ENCODE measurements at regions not wholly inside any gene's neighbourhood (a gene's known extent, or its start where the extent isn't known, plus 50 kb on each side); places are given as distances from the start of the nearest gene placed in this dataset.
"Not testable (repeated sequence)": the region's sequence is repeated elsewhere in the genome, so short reads cannot be mapped to it uniquely, and the experiment has no call there.

DNA sequence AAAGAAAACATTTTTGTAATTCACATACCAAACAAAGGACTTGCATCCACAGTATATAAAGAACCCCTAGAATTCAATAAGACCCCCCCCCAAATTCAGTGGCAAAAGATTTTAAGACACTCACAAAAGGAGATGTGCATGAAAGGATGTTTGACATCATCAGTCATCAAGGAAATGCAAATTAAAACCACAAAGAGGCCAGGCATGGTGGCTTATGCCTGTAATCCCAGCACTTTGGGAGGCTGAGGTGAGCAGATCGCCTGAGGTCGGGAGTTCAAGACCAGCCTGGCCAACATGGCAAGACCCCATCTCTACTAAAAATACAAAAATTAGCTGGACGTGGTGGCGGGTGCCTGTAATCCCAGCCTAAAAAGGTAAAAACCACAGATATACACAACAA lies 61.3 kb downstream of the AIPL1 start:
- not testable (repeated sequence) for H3K9me3 Mint-ChIP-seq; H3K36me3 Mint-ChIP-seq (ENCODE audit: insufficient read depth in 2 of 2); ATAC-seq (replicated peaks in 1 of 2)
- peak overlapping the region; percentile 71 to 78 for H3K4me3 Mint-ChIP-seq
- peak overlapping the region; percentile 21 for H3K27ac Mint-ChIP-seq
- DNase-seq, result peak; percentile 6 to 11
- peaks cover 52% of the 10 kb centered on the region for H3K27me3 Mint-ChIP-seq (ENCODE audit: low read depth)
- H3K4me1 Mint-ChIP-seq (ENCODE audit: low read depth), result peaks cover 20% of the 10 kb centered on the region

DNA sequence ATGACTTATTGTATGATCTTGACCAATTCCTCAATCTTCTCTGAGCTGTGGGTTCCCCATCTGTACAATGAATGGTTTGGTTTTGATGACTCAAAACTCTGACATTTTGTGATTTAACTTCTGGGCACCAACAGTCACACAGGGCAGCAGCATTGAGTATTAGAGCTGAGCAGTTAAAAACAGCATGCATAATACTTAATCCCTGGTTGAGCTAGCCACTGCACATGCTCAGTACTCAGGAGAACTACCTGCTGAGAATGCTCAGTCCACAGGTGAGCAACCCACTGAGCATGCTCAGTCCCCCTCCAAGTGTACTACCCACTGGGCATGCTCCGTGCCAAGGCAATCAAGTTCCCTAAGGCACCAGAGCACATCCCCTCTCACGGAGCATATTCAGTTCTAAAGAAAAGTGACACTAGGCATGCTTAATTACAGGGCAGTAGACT lies 68.7 kb downstream of the AIPL1 start:
- DNase-seq (no peak), ATAC-seq (replicated peaks in 1 of 2) (peak; percentile 77 to 90)
- H3K4me1 Mint-ChIP-seq (ENCODE audit: low read depth), result peaks cover 18% of the 10 kb centered on the region
- H3K9me3 Mint-ChIP-seq, result no peaks in the 10 kb centered on the region
- H3K27me3 Mint-ChIP-seq (ENCODE audit: low read depth), result peaks cover 53% of the 10 kb centered on the region
- H3K27ac Mint-ChIP-seq, result no peak overlapping the region
- H3K36me3 Mint-ChIP-seq (ENCODE audit: insufficient read depth in 2 of 2), result no peaks in the 10 kb centered on the region
- no peak overlapping the region for H3K4me3 Mint-ChIP-seq

DNA sequence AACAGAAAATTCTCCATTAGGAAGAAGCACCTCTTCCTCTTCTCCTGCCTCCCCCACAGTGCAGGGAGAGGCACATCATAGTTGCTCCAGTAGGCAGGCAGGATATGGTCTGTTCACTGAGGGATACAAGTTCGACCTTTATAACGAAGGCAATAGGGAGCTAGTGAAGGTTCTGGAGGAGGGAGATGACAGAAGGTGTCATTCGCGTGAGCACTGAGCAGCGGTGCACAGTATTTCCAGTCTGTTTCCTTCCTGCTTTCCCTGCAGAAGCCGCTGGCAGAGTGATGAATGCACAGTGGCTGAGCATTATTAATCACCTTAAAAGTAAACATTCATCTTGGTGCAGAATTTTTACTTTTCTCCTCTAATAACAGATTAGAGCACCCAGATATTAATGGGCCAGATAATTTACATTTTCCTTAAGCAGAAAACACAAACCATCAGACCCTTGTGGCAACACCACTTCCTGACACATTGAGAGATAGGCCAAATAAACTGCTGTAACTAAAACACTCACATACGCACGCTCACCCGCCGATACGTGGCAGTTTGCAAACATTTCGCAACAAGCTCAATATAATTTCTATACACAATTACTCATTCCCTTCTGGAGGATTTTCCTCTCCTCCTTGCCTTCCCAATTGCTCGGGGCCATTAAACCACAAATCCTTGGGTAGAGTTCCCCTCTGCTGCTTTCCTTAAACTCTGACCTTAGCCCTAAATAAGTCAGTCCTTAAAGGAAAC lies 69.5 kb downstream of the AIPL1 start:
- H3K36me3 Mint-ChIP-seq (ENCODE audit: insufficient read depth in 2 of 2), result no peaks in the 10 kb centered on the region
- H3K9me3 Mint-ChIP-seq, result no peaks in the 10 kb centered on the region
- H3K27ac Mint-ChIP-seq, result no peak overlapping the region
- ATAC-seq (replicated peaks in 1 of 2) (no peak), DNase-seq (no peak)
- H3K4me3 Mint-ChIP-seq, result no peak overlapping the region
- H3K27me3 Mint-ChIP-seq (ENCODE audit: low read depth), result peaks cover 50% of the 10 kb centered on the region
- peaks cover 18% of the 10 kb centered on the region for H3K4me1 Mint-ChIP-seq (ENCODE audit: low read depth)

DNA sequence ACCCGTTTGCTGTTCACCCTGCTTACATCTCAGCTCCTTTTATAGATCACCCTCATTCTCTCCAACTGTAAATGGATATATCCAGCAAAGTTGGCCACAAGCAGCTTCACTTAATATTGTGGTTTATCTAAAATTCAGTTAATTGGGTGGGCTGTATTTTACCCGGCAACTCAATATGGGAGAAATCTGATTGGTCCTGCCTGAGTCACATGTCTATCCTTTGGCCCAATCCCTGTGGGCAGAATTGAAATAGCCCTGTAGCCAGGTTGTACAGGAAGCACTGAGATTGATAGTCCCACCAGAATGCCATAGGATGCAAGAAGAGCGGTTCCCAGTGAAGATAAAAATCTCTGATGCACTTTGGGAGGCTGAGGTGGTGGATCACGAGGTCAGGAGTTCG lies 73.2 kb downstream of the AIPL1 start:
- Mint-ChIP-seq H3K4me3 (no peak overlapping the region), H3K27me3 (ENCODE audit: low read depth) (peaks cover 70% of the 10 kb centered on the region)
- no peak for ATAC-seq (replicated peaks in 1 of 2)

DNA sequence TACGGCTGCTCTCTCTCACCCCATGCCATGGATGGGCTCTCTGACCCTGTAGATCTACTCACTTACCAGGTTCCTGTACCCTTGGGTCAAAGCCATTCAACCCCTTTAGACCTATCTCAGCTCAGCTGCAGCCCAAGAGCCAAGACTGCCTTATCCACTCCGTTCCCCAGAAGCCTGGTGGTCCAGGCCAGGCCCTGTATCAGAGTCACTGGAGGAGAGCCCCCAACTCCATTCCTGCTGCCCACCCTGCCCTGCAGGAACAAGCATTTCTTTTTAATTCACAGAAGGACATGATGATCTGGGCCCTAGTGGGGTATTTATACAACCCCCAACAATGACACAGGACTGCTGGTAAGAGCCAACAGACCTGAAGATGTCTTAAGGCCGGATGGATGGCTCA lies 76.8 kb downstream of the AIPL1 start:
- DNase-seq, result no peak
- H3K4me1 Mint-ChIP-seq (ENCODE audit: low read depth), result no peaks in the 10 kb centered on the region
- ATAC-seq (replicated peaks in 1 of 2), result no peak
- no peak overlapping the region for H3K27ac Mint-ChIP-seq
- no peak overlapping the region for H3K4me3 Mint-ChIP-seq
- no peaks in the 10 kb centered on the region for H3K36me3 Mint-ChIP-seq (ENCODE audit: insufficient read depth in 2 of 2)
- H3K9me3 Mint-ChIP-seq, result no peaks in the 10 kb centered on the region
- peaks cover 58% of the 10 kb centered on the region for H3K27me3 Mint-ChIP-seq (ENCODE audit: low read depth)

More for the DNA sequence above, 73.2 kb downstream of the AIPL1 start:
- Mint-ChIP-seq H3K9me3 (no peaks in the 10 kb centered on the region), H3K27ac (no peak overlapping the region), H3K4me1 (ENCODE audit: low read depth) (peaks cover 17% of the 10 kb centered on the region), H3K36me3 (ENCODE audit: insufficient read depth in 2 of 2) (no peaks in the 10 kb centered on the region)
- no peak for DNase-seq

DNA sequence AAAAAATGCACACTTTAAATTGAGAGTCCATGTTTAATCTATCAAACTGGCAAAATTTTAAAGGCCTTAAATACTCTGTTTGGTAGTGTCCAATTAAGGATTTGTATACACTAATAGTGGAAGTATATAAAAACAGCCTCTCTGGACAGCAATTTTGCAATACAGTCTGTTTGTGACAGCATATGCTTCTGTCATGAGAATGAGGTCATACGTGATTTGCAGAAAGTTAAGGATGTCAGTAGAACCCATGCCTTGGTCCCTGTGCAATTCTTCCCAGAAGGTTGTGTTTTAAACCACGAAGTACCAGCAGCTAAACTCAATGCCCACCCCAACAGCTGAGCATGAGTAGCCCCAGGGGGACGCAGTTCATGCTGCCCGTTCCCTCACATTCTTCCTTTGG lies 78.4 kb downstream of the AIPL1 start:
- peaks cover 59% of the 10 kb centered on the region for H3K27me3 Mint-ChIP-seq (ENCODE audit: low read depth)
- no peak overlapping the region for H3K27ac Mint-ChIP-seq
- no peaks in the 10 kb centered on the region for H3K36me3 Mint-ChIP-seq (ENCODE audit: insufficient read depth in 2 of 2)
- ATAC-seq (replicated peaks in 1 of 2) (no peak), DNase-seq (no peak)
- no peak overlapping the region for H3K4me3 Mint-ChIP-seq
- no peaks in the 10 kb centered on the region for H3K9me3 Mint-ChIP-seq
- H3K4me1 Mint-ChIP-seq (ENCODE audit: low read depth), result no peaks in the 10 kb centered on the region

DNA sequence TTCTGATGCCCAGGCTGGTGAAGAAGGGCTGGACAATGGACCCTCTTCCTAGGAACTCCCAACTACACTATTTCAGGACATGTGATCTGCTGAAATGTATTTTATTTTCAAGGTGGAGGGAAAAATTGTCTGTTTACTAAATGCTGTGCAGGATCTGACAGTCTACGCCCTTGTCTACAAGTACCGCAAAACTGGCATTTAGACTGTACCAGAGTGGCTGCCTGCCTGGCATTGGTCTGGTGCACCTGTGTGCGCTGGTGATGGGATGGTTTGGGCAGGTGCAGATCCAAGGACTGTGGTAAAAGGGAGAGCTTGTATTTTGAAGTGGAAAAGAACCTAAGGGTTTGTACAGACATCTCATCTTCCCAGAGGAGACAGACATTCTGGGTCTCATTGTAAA lies 79.7 kb downstream of the AIPL1 start:
- no peaks in the 10 kb centered on the region for H3K9me3 Mint-ChIP-seq

DNA sequence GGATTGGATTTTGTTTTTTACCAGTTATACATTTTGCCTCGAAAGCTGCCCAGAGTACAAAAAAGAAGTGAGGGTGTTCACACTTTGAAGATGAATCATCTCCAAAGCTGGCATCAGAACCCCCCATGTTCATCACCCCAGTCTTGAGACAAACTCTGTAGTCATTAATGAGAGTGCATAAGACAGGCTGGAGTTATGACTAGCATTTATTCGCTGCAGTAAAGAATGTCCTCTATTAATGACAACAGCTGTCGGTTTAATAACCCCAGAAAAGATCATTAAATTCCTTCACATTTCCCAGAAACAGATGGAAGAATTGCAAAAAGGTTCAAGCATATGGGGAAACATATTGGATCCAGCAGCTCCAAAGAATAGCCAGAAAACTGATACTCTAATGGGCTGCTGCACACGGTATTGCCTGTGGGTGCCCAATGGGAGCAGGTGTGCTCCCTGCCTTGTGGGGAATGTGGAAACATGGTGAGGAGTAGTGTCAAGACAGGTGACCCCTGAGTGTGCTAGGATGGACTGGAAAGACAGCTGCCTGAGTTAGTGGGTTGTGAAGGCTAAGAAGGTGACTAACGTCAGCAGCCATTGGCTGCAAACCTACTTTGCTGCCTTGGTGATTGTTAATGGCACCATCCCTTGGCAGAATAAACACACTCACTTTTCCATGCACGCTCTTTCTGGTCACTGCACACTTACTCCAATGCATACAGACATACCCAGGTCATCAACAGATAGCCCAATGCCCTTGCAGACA lies 81.9 kb downstream of the AIPL1 start:
- DNase-seq (no peak), ATAC-seq (replicated peaks in 1 of 2) (no peak)
- Mint-ChIP-seq H3K4me3 (no peak overlapping the region), H3K27me3 (ENCODE audit: low read depth) (peaks cover 29% of the 10 kb centered on the region), H3K4me1 (ENCODE audit: low read depth) (no peaks in the 10 kb centered on the region), H3K9me3 (no peaks in the 10 kb centered on the region), H3K27ac (no peak overlapping the region), H3K36me3 (ENCODE audit: insufficient read depth in 2 of 2) (no peaks in the 10 kb centered on the region)

More for the DNA sequence above, 79.7 kb downstream of the AIPL1 start:
- no peak for ATAC-seq (replicated peaks in 1 of 2)
- Mint-ChIP-seq H3K4me3 (no peak overlapping the region), H3K27me3 (ENCODE audit: low read depth) (peaks cover 48% of the 10 kb centered on the region), H3K4me1 (ENCODE audit: low read depth) (no peaks in the 10 kb centered on the region), H3K36me3 (ENCODE audit: insufficient read depth in 2 of 2) (no peaks in the 10 kb centered on the region), H3K27ac (no peak overlapping the region)
- DNase-seq, result no peak

DNA sequence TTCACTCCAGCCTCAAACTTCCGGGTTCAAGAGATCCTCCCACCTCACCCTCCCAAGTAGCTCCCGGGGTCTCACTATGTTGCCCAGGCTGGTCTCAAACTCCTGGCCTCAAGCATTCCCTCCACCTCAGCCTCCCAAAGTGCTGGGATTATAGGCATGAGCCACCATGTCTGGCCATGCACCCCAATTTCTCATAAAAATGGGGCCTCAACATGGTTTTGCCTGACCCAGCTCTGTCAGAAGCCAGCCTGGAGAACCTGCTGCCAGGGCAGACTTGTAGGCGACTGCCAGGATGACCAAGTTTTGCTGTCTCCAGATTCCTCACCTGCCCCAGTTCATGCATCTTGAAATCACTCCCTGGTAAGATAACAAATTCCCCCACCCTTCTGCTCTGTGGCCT lies 82.9 kb downstream of the AIPL1 start:
- H3K9me3 Mint-ChIP-seq, result no peaks in the 10 kb centered on the region
- H3K27me3 Mint-ChIP-seq (ENCODE audit: low read depth), result peaks cover 34% of the 10 kb centered on the region
- no peaks in the 10 kb centered on the region for H3K4me1 Mint-ChIP-seq (ENCODE audit: low read depth)
- no peak for DNase-seq
- no peak for ATAC-seq (replicated peaks in 1 of 2)
- no peak overlapping the region for H3K4me3 Mint-ChIP-seq
- no peak overlapping the region for H3K27ac Mint-ChIP-seq
- H3K36me3 Mint-ChIP-seq (ENCODE audit: insufficient read depth in 2 of 2), result no peaks in the 10 kb centered on the region

DNA sequence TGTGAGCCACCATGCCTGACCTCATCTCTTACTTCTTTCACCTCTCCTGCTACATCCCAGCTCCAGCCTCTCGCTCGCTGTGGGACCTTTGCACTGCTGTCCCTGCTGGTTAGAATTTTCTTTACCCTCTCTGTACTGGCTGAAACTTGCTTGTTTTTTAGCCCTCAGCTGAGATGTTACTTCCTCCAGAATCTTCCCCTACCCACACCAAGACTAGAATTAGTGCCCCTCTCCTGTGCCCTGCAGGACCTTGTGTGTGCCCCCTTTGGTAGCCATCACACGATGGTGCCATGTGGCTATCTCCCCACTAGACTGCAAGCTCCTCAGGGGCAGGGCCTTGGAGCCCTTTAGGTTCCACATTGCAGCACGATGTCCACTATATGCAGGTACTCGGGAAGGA lies 84.1 kb downstream of the AIPL1 start:
- Mint-ChIP-seq H3K4me1 (ENCODE audit: low read depth) (no peaks in the 10 kb centered on the region), H3K4me3 (no peak overlapping the region), H3K9me3 (no peaks in the 10 kb centered on the region), H3K36me3 (ENCODE audit: insufficient read depth in 2 of 2) (no peaks in the 10 kb centered on the region), H3K27me3 (ENCODE audit: low read depth) (peaks cover 25% of the 10 kb centered on the region), H3K27ac (no peak overlapping the region)
- DNase-seq (no peak), ATAC-seq (replicated peaks in 1 of 2) (no peak)

DNA sequence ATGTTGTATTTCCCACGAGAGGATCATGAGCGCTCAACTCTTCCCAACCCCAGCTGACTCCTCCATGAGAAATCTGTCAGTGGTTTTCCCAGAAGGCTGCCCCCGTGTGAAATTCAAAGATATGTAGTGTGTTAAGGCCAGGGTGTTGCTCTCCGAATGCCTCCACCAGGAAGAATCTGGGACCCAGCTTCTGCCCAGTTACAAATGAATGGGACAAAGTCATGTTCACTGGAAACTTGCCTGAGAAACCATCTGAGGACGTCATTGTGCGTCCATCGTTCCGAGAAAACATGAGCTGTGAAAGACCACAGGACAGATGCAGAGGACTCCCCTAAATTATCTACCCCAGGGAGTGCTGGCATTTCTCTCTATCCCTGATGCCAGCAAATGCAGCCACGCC lies 86.0 kb downstream of the AIPL1 start:
- H3K9me3 Mint-ChIP-seq, result no peaks in the 10 kb centered on the region
- H3K4me3 Mint-ChIP-seq, result no peak overlapping the region
- peaks cover 28% of the 10 kb centered on the region for H3K27me3 Mint-ChIP-seq (ENCODE audit: low read depth)
- DNase-seq (no peak), ATAC-seq (replicated peaks in 1 of 2) (no peak)
- H3K36me3 Mint-ChIP-seq (ENCODE audit: insufficient read depth in 2 of 2), result no peaks in the 10 kb centered on the region
- no peaks in the 10 kb centered on the region for H3K4me1 Mint-ChIP-seq (ENCODE audit: low read depth)
- H3K27ac Mint-ChIP-seq, result no peak overlapping the region

DNA sequence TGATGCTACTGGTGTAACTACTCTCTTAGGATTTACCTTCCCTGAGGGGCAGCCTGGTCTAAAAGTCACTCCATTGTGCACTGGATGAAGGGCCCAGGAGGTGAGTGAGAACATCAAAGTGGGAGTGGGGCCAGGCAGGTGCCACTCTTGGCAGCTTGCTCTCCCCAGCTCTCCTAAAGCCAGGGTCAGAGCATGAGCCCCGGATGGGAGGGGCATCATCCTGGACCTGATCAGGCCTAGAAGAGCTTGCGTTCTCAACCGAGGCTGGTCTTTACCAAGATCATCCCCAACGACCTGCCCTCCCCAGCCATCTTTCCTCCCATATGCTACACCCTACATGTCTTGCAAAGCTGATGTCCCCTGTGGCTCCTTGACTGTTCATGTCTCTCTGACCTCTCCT lies 87.1 kb downstream of the AIPL1 start:
- DNase-seq (no peak), ATAC-seq (replicated peaks in 1 of 2) (no peak)
- H3K4me3 Mint-ChIP-seq, result no peak overlapping the region
- H3K27ac Mint-ChIP-seq, result no peak overlapping the region
- H3K36me3 Mint-ChIP-seq (ENCODE audit: insufficient read depth in 2 of 2), result no peaks in the 10 kb centered on the region
- no peaks in the 10 kb centered on the region for H3K4me1 Mint-ChIP-seq (ENCODE audit: low read depth)
- H3K27me3 Mint-ChIP-seq (ENCODE audit: low read depth), result peaks cover 29% of the 10 kb centered on the region
- no peaks in the 10 kb centered on the region for H3K9me3 Mint-ChIP-seq

DNA sequence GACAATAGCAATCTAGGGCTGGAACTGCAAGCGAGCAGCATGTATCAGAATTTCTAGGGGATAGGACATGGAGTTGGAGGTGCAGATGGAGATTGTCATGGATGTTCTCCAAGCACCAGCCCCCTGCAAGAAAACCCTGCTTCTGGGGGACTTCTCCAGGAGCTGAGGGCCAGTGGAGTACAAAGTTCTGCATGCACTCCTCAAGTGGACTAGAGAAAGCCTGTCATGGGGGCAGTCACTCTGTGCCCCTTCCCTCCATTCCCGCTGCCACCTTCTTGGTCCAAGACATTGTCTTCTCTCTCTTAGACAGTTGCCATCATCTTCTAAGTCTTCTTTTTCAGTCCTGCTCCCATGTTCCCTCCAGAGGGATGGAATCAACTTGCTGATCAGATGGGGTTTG lies 87.9 kb downstream of the AIPL1 start:
- no peak overlapping the region for H3K27ac Mint-ChIP-seq
- no peak overlapping the region for H3K4me3 Mint-ChIP-seq
- no peaks in the 10 kb centered on the region for H3K4me1 Mint-ChIP-seq (ENCODE audit: low read depth)
- H3K36me3 Mint-ChIP-seq (ENCODE audit: insufficient read depth in 2 of 2), result no peaks in the 10 kb centered on the region
- no peaks in the 10 kb centered on the region for H3K9me3 Mint-ChIP-seq
- DNase-seq (no peak), ATAC-seq (replicated peaks in 1 of 2) (no peak)
- H3K27me3 Mint-ChIP-seq (ENCODE audit: low read depth), result peaks cover 21% of the 10 kb centered on the region

Data from activated T-cell treated with anti-CD3 and anti-CD28 coated beads, Interleukin-2, amount 50 U/mL, for 72 hours (primary cell).